KG1 (cell line): ENCODE measurements at regions not wholly inside any gene's neighbourhood (a gene's known extent, or its start where the extent isn't known, plus 50 kb on each side); places are given as distances from the start of the nearest gene placed in this dataset.

Source experiments
- DNase-seq: peaks from one replicate; lab custom pipeline; 2025; lab: John Stamatoyannopoulos, UW

DNA sequence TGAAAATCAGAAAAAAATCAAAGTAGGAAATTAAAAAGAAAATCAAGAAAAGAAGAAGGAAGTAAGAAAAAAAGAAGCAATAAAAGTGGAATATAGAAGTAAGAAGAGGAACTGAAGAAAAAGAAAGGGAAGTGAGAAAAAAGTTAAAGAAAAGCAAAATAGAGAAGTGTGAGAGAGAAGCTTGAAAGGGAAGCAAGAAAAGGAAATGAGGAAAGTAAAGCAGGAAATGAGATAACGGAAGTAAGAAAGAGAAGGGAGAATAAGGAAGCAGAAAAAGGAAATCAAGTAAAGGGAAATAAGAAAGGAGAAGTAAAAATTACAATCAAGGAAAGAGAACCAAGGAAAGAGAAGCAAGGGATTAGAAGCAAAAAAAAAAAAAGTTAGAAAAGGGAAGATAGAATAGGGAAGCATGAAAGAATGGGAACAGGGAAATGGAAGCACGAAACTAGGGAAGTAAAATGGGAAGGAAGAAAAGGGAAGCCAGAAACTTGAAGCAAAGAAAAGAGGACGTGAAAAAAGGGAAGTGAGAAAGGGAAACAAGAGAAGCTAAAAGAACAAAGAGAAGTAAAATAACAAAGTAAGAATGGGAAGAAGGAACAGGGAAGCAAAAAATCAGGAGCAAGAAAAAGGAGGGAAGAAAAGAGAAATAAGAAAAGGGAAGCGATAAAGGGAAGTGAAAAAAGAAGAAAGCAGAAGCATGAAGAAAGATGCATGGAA, 243.3 kb upstream of the NCKAP5 start:
- no peak for DNase-seq

DNA sequence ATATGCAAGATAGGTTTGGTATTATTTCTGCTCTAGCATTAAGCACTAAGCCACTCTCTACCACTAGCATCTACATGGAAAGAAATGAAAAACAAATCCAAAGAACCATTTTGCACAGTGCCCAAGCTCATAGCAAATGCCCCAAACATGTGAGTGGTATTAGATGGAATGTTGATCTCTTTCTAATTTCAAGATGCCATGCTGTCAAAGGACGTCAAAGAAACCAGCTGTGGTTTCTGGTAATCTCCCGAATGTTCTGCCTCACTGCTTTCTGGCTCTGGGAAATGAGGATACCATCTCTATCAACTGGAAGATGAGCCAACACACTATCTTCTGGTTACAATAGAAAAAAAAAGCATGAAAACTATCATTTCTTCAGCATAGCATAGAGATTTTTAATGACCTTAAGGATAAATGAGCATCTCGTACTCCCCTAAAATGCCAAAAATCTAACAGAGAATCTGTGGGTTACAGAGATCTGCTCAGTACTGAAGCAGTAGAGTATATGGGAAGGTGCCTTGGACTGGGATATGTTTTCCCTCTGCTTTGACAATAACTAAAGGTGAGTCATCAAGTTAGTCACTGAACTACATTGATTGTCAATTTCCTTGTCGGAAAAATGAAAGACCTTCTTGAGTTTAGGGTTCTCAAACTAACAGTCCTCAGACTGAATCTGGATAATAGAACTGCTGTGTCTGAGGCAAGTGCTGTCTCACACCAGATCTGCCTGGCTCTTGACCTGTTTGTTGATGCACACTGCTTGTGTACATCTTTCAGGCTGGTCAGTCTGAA, 244.8 kb upstream of the NCKAP5 start:
- no peak for DNase-seq

DNA sequence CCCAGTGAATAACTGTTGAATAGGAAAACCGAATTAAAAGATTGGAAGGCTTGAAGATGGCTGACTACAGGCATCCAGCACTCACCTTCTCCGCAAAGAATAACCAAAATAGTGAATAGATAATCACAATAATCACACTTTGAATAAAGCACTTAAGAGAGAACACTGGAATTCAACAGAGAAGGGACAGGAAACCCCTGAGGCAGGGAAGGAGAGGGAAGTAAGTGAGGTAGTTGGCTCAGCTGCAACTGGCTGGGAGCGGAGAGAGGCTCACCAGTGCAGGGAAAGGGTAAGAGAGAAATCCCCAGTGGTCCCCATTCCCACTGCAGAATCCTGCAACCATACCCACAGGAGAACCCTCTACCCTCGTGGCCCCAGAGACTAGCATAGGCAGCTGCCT, 246.6 kb upstream of the NCKAP5 start:
- DNase-seq = no peak

DNA sequence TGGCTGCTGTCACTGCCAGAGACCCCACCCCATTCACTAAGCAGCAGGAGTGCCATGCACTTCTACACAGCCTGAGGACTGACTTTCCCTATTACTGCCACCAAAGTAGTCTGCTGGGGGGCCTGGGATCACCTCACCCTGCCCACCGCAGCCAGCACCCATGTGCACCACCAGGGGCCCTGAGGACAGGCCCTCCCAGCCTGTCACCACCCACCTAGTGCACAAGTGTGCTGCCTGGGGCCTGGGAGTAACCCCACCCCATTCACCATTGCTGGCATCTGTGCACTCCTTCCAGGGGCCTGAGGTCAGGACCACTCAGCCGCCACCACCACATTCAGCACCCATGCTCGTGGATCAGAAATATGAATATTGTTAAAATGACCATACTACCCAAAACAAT, 247.8 kb upstream of the NCKAP5 start:
- no peak for DNase-seq

DNA sequence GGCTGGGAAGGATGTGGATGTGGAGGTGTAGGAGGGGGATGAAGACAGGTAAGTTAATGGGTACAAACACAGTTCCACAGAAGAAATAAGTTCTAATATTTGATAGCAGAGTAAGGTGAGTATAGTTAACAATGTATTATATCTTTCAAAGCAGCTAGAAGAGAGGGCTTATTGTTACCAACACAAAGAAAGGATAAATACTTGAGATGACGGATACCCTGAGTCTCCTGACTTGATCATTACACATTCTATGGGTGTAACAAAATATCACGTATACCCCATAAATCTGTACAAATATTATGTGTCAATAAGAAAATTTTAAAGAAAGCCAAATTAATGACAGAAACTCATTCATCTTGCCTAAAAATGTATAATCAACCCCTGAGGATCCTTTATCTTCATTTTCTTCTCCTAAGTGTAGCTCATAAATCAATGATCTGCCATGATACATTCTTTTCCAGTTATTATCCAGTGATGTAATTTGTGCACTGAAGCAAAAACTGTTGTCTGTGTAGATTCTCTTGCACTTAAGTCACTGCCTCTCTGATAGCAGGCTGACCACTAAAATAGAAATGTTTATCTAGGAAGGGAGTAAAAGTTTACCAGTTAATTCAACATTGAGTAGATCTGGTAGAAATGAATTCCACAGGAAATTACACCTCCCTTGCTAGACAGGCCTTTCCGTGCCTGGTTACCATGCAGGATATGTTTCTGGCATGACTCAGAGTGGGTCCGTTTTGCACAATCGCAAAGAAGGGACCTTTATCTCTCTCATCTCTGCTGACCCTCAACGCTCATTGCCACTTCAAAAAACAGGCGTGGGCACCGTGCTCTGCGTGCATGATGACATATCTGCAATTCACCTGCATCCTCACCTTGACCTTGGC, 249.7 kb upstream of the NCKAP5 start:
- no peak for DNase-seq

DNA sequence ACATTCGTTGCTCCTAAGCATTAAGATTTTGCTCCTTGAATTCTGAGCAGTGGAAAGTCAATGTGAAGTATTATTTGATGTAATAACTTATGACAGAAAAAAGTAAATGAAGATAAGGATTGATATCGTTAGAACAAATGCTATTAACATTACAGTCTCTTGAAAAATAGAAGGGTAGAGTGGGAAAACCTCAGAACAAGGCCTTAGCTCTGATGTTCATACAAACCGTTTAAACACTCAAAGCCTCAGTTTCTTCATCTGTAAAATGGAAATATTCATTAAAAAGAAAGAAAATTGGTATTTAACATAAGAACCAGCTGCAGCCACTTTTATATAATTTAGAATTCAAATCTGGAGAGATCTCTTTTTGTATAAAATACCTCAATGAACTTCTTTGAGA, 250.4 kb upstream of the NCKAP5 start:
- DNase-seq = no peak

DNA sequence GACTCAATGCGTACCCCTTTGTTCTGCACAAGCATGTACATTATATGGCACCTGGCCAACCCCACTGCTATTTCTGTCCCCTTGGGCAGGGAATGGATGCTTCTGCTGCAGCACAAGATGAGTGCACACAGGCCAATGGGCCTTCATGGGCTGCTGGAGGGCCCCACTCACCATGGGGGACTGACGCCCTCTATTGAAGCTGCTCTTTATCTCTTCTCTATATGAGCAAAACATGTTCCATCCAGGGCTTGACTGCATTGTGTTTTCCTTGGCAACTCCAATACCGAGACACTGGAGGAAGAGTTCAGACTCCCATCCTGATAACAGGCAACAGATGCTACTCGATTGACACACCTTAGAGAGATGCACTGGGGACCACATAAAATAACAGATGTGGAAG, 251.6 kb upstream of the NCKAP5 start:
- DNase-seq = no peak

DNA sequence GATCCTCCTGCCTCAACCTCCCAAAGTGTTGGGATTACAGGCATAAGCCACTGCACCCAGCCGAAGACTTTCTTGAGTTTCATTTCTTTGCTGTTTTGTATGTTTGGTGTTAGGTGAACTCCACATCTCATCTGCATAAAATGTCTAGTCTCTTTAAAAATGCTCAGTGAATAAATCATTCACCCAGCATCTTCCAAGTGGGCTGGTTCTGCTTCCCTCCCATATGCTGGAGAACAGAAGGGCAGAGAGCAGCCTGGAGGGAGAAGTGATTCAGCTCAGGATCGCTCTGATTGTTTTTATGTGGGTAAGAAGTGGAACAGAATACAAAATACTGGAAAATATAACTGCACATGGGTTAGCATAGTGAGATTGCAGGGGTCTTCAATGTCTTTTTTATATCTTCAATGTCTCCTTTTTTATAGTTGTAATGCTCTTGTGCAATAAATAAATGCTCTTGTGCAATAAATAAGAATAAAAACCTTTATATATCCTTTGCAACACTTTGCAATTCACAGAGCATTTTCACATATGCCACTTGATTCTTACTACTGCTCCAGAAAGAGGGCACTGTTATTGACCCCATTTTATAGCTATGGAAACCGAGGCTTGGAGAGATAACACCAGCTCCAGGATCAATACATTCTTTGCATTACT, 253.0 kb upstream of the NCKAP5 start:
- DNase-seq = no peak

DNA sequence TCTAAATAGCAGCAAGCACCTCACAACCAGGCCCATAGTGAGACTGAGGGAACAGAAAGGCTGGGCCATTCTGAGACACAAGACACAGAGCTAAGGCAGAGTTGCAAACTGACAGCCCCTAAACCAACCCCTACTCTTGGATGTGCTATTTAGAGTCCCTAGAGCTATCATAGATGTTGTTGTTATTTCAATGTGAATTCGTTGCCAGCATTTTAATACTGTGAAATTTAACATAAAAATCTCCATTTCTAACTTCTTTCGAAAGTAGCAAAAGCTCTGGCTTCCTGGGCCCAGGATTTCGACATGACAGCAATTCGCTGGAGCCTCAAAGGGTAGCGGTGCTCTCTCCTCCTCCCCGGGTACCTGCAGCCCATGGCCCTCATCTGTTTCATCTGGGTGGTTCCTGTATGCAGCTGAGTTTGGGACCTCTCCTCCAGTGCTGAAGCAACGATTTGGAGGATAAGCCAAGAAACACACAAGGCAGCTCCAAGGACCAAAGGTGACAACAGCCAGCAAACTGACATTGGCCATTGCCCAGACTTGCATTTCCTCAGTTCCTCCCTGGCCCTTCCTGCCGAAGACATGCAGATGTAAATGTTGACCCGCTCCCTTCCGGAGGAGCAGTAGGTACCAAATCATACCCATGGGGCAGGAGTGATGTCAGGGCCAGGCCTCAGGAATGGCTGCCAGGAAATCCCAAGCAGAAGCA, 254.4 kb upstream of the NCKAP5 start:
- DNase-seq = no peak

DNA sequence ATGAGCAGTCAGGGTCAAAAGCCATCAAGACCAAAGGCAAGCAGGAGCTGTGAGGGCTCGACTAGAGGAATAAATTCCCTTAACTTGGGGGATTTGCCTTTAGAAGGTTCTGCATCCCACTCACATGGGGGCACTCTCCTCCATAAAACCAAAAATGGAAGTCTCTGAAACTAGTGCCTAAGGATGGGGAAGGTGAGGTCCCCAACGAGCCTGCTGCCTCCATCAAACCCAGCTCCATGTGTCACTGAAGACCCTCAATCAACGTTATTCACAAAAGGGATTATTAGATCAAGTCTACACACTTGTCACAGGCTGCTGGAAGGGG, 254.9 kb upstream of the NCKAP5 start:
- DNase-seq = no peak

DNA sequence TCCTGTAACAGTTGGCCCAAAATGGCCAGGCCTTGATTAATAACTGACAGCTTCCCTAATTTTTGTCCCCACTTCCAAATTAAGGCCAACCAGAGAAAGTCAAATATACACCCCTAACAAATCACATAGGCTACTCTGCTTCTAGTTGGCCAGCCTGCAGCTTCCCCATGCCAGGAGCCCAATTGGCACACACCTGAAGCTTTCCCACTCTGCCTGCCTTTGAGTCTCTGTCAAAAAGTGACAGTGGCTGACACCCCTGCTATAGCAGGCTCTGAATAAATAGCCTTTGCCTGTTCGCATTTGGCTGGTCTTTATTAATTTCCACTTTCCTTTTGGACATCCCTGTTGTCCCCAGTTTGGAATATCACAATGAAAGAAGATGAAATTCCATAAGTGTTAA, 256.6 kb upstream of the NCKAP5 start:
- no peak for DNase-seq

DNA sequence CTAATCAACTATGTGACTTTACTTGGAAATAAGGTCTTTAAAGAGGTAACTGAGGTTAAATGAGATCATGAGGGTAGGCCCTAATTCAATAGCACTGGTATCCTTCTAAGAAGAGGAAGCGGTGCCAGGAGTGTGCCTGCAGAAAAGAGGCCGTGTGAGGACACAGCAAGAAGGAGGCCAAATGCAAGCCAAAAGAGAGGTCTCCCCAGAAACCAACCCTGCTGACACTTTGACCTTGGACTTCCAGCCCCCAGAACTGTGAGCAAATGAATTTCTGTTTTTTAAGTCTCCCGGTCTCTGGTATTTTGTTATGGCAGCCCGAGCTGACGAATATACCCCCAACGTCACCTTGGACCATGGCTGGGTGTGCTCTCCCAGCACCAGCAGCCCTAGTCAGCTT, 257.5 kb upstream of the NCKAP5 start:
- no peak for DNase-seq

DNA sequence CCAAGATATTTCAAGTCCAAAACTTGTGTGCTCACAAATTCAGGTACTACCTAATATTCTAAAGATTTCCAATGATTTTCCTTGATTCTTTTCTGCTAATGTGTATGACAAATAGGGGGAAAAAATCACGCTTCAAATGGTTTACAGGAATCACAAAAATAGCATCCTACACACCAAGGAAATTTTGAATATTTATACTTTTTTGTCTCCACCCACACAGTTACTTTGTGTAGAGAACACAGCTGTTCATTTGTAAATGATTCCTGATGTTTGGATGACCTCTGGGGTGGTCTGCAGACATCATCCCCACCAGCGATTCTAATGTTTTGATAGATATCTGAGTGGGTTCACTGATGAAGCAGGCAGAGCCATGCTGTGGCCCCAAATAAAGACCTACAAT, 260.6 kb upstream of the NCKAP5 start:
- no peak for DNase-seq

DNA sequence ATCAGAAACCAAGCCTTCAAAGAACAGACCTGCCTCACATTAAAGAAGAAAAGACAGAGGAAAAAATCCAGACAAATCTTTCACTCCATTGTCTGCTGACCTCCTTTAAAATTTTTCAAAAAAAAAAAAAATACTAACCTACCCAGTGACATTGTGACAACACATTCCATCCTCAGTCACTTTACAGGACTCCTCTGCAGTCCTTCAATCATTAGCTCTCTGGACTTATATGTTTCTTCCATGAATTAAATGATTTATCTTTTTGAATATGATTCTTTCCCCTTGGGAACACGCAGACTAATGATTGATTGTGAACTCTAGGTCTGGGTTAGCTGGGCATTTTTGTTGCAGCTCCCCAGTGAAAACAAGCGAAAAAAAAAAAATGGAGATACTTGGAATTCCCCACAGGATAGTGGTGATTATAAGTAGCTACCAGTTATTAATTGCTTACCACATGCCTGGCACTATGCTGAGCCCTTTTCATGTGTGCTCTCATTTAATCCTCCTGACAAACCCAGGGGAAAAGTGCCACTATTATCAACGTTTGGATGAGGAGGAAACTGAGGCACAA, 261.3 kb upstream of the NCKAP5 start:
- DNase-seq = no peak

DNA sequence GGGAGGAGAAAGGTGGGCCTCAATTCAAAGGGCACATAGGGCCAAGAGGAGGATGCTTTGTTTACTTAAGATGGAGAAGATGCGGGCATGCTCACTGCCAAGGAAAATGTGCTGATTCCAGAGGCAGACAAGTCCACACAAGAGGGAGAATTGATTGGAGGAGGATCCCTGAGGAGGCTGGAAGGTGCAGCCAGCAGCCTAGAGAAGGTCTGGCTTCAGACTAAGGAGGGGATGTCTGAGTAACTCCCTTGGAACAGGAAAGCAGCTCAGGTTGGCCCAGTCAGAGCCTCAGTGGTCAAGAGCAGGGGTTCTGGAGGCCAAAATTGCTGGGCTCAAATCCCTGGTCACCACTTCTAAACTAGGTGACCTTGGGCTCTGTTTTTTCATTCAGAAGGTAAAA, 265.5 kb upstream of the NCKAP5 start:
- no peak for DNase-seq

DNA sequence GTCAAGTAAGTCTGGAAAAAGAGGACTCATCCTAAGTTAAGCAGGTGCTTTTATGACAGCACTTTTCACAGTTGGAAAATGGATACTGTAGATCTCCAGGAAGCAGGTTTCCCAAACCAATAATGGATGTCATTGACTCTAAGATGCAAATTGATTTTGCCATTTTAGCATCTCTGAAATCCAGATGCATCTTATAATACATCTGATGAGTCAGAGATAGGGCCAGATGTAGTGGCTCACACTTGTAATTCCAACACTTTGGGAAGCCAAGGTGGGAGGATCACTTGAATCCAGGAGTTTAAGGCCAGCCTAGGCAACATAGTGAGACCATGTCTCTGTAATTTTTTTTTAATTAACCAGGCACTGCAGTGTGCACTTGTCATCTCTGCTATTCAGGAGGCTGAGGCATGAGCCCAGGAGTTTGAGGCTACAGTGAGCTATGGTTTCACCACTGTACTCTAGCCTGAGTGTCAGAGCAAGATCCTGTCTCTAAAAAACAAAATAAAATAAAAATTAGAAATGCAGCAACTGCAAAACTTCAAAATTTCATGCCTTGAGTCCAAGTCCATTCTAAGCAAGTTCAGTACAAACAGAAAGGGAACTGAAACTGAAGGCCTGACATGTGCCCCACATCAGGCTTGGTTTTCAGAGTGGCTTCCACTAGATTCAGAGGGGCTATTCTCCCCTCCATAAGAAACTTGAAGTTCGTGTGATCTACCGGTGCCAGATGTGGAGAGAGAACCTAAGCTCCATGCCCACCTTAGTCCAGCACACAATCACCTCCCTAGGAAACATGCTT, 267.8 kb upstream of the NCKAP5 start:
- DNase-seq = no peak

DNA sequence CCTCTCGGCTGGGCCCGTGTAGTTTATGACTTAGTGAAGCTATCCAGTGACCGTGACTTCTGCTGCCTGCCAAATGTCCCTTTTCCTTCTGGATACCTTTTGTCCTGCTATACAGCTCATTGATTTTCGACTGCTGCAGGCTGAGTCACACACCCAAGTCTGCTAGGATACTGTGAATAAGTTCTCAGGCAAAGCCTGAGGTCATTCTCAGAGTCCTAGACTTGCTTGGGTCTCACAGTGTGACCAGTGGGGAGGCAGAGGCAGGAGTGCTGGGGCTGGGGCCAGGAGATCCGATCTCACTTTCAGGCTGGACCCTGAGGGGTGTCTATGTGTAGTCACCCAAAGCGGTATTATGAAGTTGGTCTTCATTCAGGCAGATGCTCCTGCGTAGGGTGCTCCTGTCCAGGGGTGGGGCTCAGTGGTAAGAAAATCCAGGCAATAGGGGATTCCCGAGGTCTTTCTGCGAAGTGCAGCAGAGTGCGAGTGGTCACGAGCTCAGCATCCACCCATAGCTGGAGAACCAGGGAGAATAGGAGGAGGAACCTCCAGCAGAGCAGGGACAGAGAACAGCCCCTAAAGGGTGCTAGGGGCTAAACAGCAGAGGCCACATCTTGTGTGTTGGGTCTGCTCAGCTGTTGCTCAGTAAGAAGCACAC, 268.6 kb upstream of the NCKAP5 start:
- no peak for DNase-seq

DNA sequence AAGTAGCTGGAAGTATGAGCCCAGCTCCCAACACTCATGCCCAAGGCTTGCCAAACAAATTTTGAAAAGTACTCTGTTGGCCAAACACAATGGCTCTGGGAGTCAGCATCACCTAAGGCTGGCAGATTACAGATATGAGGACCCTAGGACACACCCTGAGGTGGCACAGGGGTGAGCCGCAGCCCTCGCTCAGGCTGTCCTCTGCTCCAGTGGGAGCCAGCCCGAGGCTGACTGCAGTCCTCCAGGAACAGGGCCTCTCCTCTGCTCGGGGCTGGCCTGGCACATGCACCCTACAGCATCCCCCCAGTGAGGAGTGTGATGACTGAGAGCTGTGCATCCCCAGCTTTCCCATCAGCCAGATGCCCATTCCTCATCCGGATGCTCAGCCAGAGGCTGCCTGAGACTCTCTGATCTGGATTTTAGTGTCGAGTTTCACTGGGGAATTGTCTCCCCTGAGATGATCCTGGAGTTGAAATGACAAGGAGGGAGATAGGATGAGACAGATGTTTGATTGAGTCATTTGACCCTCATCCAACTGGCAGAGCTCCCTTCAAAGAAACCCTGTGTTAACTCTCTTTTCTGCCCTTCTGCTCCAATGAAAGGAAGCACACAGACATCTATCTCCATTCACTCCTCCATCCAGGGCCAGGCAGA, 269.3 kb upstream of the NCKAP5 start:
- no peak for DNase-seq

DNA sequence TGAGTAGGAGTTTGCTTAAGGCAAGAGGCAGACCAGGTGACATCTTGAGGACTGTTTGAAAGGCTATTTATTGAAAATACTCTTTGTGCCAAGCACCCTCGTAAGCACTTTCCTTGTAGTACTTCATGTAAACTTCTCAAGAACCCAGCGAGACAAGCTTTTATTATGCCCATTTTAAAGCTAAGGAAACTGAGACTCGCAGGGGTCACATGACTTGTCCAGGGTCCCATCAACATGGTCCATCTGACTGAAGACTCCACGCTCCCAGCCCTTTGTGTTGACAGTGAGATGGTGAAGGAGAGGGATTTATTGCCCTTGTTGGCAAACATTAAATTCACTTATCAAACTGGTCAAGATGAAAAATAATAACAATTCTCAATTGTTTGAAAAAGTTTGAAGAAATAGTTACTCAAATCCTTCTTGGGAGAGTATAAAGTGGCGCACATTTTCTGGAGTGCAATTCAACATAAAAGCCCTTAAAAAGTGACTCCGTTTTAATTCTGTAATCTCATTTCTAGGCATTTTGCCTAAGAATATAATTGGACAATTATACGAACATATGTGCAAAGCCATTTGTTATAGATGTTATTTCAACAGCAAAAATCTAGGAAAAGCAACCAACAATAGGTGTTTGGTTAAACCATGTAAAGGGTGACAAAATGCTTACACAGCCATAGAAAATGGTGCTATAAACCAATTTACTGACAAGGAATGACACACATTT, 270.5 kb upstream of the NCKAP5 start:
- DNase-seq = no peak
